ENCODE measurements at regions not wholly inside any gene's neighbourhood (a gene's known extent, or its start where the extent isn't known, plus 50 kb on each side); places are given as distances from the start of the nearest gene placed in this dataset.

DNA sequence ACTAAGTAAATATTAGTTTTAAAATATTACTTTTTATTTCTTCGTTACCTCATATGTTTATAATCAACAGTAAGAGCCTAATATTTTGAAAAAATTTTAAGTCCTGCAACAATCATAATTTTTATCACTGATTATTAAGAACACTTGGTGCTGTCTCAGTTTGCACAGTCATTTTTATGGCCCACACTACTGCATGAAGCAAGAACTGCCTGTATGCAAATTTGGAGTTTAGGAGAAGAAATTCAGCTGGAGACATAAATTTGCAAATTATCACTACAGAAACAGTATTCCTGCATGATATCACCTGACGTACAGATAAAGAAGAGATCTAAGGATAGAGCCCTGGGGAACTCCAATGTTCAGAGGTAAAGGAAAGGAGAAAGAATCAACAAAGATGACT is 144.1 kb upstream of the RBBP8 start:
- no peak for DNase-seq
- no peak overlapping the region for H3K4me3 ChIP-seq (ENCODE audit: low read length)
- TF ChIP-seq, protein P1, sequence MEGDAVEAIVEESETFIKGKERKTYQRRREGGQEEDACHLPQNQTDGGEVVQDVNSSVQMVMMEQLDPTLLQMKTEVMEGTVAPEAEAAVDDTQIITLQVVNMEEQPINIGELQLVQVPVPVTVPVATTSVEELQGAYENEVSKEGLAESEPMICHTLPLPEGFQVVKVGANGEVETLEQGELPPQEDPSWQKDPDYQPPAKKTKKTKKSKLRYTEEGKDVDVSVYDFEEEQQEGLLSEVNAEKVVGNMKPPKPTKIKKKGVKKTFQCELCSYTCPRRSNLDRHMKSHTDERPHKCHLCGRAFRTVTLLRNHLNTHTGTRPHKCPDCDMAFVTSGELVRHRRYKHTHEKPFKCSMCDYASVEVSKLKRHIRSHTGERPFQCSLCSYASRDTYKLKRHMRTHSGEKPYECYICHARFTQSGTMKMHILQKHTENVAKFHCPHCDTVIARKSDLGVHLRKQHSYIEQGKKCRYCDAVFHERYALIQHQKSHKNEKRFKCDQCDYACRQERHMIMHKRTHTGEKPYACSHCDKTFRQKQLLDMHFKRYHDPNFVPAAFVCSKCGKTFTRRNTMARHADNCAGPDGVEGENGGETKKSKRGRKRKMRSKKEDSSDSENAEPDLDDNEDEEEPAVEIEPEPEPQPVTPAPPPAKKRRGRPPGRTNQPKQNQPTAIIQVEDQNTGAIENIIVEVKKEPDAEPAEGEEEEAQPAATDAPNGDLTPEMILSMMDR (IDR thresholded peaks at IDR 0.05; ENCODE audit: low read length), result no peak
- no peak for TF ChIP-seq EZH2 (optimal IDR thresholded peaks at IDR 0.05; ENCODE audit: low read depth, low read length)
- no peak for TF ChIP-seq EZH2phosphoT487 (IDR thresholded peaks at IDR 0.05; ENCODE audit: low read length)

DNA sequence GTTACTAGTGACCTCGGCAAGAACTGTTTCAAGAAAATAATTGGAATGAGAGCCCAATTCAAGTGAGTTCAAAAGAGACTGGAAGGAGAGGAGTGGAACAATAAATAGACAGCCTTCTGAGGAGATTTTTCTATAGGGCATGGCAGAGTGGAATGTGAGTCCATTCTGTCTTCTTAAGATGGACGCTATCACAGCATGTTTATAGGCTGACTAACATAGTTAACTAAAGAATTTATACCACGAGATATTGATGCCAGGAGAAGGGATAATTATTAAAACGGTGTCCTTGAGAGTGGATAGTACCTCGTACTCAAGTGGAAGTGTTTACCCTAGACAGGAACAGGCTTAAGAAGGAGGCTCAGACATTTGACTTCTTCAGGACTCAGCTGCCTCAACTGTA is 143.5 kb upstream of the RBBP8 start:
- no peaks in the 10 kb centered on the region for H4K20me1 ChIP-seq (ENCODE audit: insufficient read depth, low read length)
- TF ChIP-seq EZH2 (optimal IDR thresholded peaks at IDR 0.05; ENCODE audit: low read depth, low read length) (no peak), EZH2phosphoT487 (IDR thresholded peaks at IDR 0.05; ENCODE audit: low read length) (no peak)
- TF ChIP-seq, protein P1 (IDR thresholded peaks at IDR 0.05; ENCODE audit: low read length), result no peak
- H3K4me3 ChIP-seq (ENCODE audit: low read length), result no peak overlapping the region
- H3K9me2 ChIP-seq (replicated peaks; ENCODE audit: insufficient read depth, low read length), result no peaks in the 10 kb centered on the region
- no peaks in the 10 kb centered on the region for H3K27me3 ChIP-seq (replicated peaks; ENCODE audit: insufficient read depth, low read length)
- no peak for DNase-seq
- no peak overlapping the region for H3K4me2 ChIP-seq (ENCODE audit: low read depth, low read length)
- no peaks in the 10 kb centered on the region for H3K79me2 ChIP-seq (ENCODE audit: low read length)
- H3K9ac ChIP-seq (ENCODE audit: low read length), result no peak overlapping the region
- no peaks in the 10 kb centered on the region for H3K9me3 ChIP-seq (replicated peaks; ENCODE audit: insufficient read depth, low read length)
- H3K27ac ChIP-seq (ENCODE audit: low read length), result no peak overlapping the region
- no peak overlapping the region for H2AFZ ChIP-seq (ENCODE audit: low read length)
- H3K4me1 ChIP-seq (ENCODE audit: low read length), result peaks cover 6% of the 10 kb centered on the region; the same call in 1 of the 2 replicates
- no peaks in the 10 kb centered on the region for H3K36me3 ChIP-seq (replicated peaks; ENCODE audit: insufficient read depth, low read length)
- no peaks in the 10 kb centered on the region for H3F3A ChIP-seq (ENCODE audit: insufficient read depth, low read length)

More for the DNA sequence above, 144.1 kb upstream of the RBBP8 start:
- Histone ChIP-seq H3F3A (ENCODE audit: insufficient read depth, low read length) (no peaks in the 10 kb centered on the region), H3K4me2 (ENCODE audit: low read depth, low read length) (no peak overlapping the region), H3K36me3 (replicated peaks; ENCODE audit: insufficient read depth, low read length) (no peaks in the 10 kb centered on the region), H3K27me3 (replicated peaks; ENCODE audit: insufficient read depth, low read length) (no peaks in the 10 kb centered on the region), H3K9ac (ENCODE audit: low read length) (no peak overlapping the region), H3K27ac (ENCODE audit: low read length) (no peak overlapping the region), H3K4me1 (ENCODE audit: low read length) (peaks cover 6% of the 10 kb centered on the region; the same call in 1 of the 2 replicates), H4K20me1 (ENCODE audit: insufficient read depth, low read length) (no peaks in the 10 kb centered on the region), H3K79me2 (ENCODE audit: low read length) (no peaks in the 10 kb centered on the region), H3K9me2 (replicated peaks; ENCODE audit: insufficient read depth, low read length) (no peaks in the 10 kb centered on the region), H2AFZ (ENCODE audit: low read length) (no peak overlapping the region), H3K9me3 (replicated peaks; ENCODE audit: insufficient read depth, low read length) (no peaks in the 10 kb centered on the region)

DNA sequence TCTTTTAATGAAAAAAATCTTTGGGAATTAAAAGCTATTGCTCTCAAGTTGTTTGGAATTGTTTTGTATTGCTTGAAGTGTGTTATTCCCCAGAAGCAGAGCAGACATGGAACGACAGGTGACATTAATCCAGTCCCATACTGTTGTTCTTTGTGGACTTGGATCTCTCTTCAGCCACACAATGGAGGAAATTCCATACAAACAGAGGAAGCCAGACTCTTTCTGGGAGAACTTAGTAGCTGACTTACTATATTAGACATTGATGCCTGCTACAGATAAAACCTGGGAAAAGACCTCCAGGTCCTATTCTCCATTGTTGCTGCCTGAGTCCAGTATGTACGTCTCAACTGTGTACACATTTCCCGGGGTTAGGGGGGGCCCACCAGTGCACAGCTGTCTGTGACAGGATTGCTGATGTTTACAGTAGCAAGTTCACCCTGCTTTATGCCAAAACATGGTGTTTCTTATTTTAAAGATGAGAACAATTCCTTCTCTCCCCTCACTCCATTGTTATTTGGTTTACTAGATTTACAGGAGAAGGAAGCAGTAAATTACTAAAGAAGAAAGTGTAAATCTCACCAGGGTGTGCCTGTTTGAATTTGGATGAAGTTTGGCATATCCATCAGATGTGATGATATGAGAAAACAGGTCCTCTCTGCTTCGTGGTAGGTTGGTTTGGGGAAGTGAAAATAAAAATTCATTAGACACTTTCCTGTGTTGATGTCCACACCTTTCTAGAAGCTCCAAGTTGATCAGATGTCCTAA is 142.4 kb upstream of the RBBP8 start:
- TF ChIP-seq, protein P1 (IDR thresholded peaks at IDR 0.05; ENCODE audit: low read length), result no peak
- no peak for TF ChIP-seq EZH2phosphoT487 (IDR thresholded peaks at IDR 0.05; ENCODE audit: low read length)
- no peak for TF ChIP-seq EZH2 (optimal IDR thresholded peaks at IDR 0.05; ENCODE audit: low read depth, low read length)
- Histone ChIP-seq H3K4me2 (ENCODE audit: low read depth, low read length) (no peak overlapping the region), H3K27ac (ENCODE audit: low read length) (no peak overlapping the region), H2AFZ (ENCODE audit: low read length) (no peak overlapping the region), H4K20me1 (ENCODE audit: insufficient read depth, low read length) (no peaks in the 10 kb centered on the region), H3K9ac (ENCODE audit: low read length) (no peak overlapping the region), H3K4me3 (ENCODE audit: low read length) (no peak overlapping the region), H3K4me1 (ENCODE audit: low read length) (peaks cover 6% of the 10 kb centered on the region; the same call in 1 of the 2 replicates), H3K79me2 (ENCODE audit: low read length) (no peaks in the 10 kb centered on the region), H3K9me3 (replicated peaks; ENCODE audit: insufficient read depth, low read length) (no peaks in the 10 kb centered on the region), H3K9me2 (replicated peaks; ENCODE audit: insufficient read depth, low read length) (no peaks in the 10 kb centered on the region), H3K27me3 (replicated peaks; ENCODE audit: insufficient read depth, low read length) (no peaks in the 10 kb centered on the region), H3F3A (ENCODE audit: insufficient read depth, low read length) (no peaks in the 10 kb centered on the region), H3K36me3 (replicated peaks; ENCODE audit: insufficient read depth, low read length) (no peaks in the 10 kb centered on the region)
- no peak for DNase-seq

Measured in MM.1S (cell line).